Keratinocyte (primary cell): ENCODE measurements at regions not wholly inside any gene's neighbourhood (a gene's known extent, or its start where the extent isn't known, plus 50 kb on each side); places are given as distances from the start of the nearest gene placed in this dataset.

Experiments used
- DNase-seq: peaks from one replicate; pipeline ENCODE4 v3.0.0-alpha.2; 2011; ENCODE audit warnings: low read depth, missing footprints, low spot score
- FAIRE-seq: peaks from 2 replicates; lab custom pipeline; 2011; peaks lifted over from hg19 to GRCh38; lab: Jason Lieb, UNC
- H2AFZ ChIP-seq: 2 replicates; pipeline ENCODE4 v1.6.0; 2012; ENCODE audit warnings: low read length, control low read depth, inconsistent platforms; ENCODE audit not compliant: control insufficient read depth
- H3K27ac ChIP-seq: 2 replicates; pipeline ENCODE4 v1.5.1; 2011; ENCODE audit warnings: low read length; ENCODE audit not compliant: control insufficient read depth, insufficient read depth
- H3K27me3 ChIP-seq: 3 replicates; pipeline ENCODE4 v1.6.0; 2011; ENCODE audit warnings: low read length; ENCODE audit not compliant: control insufficient read depth, insufficient read depth; ENCODE audit errors: extremely low read depth
- H3K36me3 ChIP-seq, 2 experiments: 2 replicates in 1 of 2; 3 replicates in 1 of 2; pipeline ENCODE4 v1.5.1; 2011; ENCODE audit warnings: low read length in 2 of 2, mild to moderate bottlenecking in 1 of 2; ENCODE audit not compliant: control insufficient read depth in 2 of 2, insufficient read depth in 2 of 2; ENCODE audit errors: extremely low read depth in 1 of 2
- H3K4me1 ChIP-seq: 3 replicates; pipeline ENCODE4 v1.5.1; 2011; ENCODE audit warnings: low read length; ENCODE audit not compliant: control insufficient read depth, insufficient read depth; ENCODE audit errors: extremely low read depth
- H3K4me2 ChIP-seq: 3 replicates; pipeline ENCODE4 v1.6.0; 2011; ENCODE audit warnings: low read depth, low read length; ENCODE audit not compliant: control insufficient read depth, insufficient read depth; ENCODE audit errors: extremely low read depth
- H3K4me3 ChIP-seq, 3 experiments: fragments of 200-600 bp in 1 of 3; sonication (generic) in 1 of 3; 2 replicates in 2 of 3; 3 replicates in 1 of 3; pipeline ENCODE4 v1.5.1; 2011 to 2016; ENCODE audit warnings: low read length in 3 of 3, mild to moderate bottlenecking in 3 of 3, control low read depth in 2 of 3, inconsistent platforms in 1 of 3, low read depth in 1 of 3, mixed read lengths in 1 of 3, mixed run types in 1 of 3, moderate library complexity in 1 of 3; ENCODE audit not compliant: control insufficient read depth in 2 of 3, insufficient read depth in 2 of 3; ENCODE audit errors: extremely low read depth in 1 of 3
- H3K79me2 ChIP-seq: 2 replicates; pipeline ENCODE4 v1.6.0; 2012; ENCODE audit warnings: low read length; ENCODE audit not compliant: control insufficient read depth, insufficient read depth
- H3K9ac ChIP-seq: 3 replicates; pipeline ENCODE4 v1.6.0; 2011; ENCODE audit warnings: low read length; ENCODE audit not compliant: control insufficient read depth, insufficient read depth; ENCODE audit errors: extremely low read depth
- H3K9me1 ChIP-seq: 3 replicates; pipeline ENCODE4 v1.6.0; 2011; ENCODE audit warnings: low read length; ENCODE audit not compliant: control insufficient read depth, insufficient read depth; ENCODE audit errors: extremely low read depth
- H3K9me3 ChIP-seq: 2 replicates; pipeline ENCODE4 v1.5.1; 2012; ENCODE audit warnings: low read depth, low read length; ENCODE audit not compliant: control insufficient read depth
- H4K20me1 ChIP-seq: 3 replicates; pipeline ENCODE4 v1.6.0; 2011; ENCODE audit warnings: low read length; ENCODE audit not compliant: control insufficient read depth, insufficient read depth; ENCODE audit errors: extremely low read depth
- EZH2 ChIP-seq: IDR thresholded peaks from one replicate; pipeline ENCODE4 v1.6.1; 2012; ENCODE audit warnings: inconsistent platforms, mild to moderate bottlenecking, low read length, moderate library complexity
- dilution Hi-C: fragments of 300-500 bp; cut with MboI; formaldehyde crosslinking; loops from one replicate; pipeline ENCODE4 v1.7.0; 2020; ENCODE audit warnings: low sequenced_read_pairs; ENCODE audit not compliant: extremely low pct_ligation_motif_present
- TF ChIP-seq, protein P1 (sequence below), 3 experiments: IDR thresholded peaks in 1 of 3; conservative IDR thresholded peaks in 1 of 3; optimal IDR thresholded peaks in 1 of 3; 2 replicates in 2 of 3; 3 replicates in 1 of 3; pipeline versions ENCODE3 to v1.5.1; 2011; ENCODE audit warnings: low read length in 3 of 3, mild to moderate bottlenecking in 3 of 3, moderate library complexity in 2 of 3, control low read depth in 1 of 3, inconsistent platforms in 1 of 3; ENCODE audit not compliant: insufficient read depth in 2 of 3; ENCODE audit errors: extremely low read depth in 1 of 3

DNA sequence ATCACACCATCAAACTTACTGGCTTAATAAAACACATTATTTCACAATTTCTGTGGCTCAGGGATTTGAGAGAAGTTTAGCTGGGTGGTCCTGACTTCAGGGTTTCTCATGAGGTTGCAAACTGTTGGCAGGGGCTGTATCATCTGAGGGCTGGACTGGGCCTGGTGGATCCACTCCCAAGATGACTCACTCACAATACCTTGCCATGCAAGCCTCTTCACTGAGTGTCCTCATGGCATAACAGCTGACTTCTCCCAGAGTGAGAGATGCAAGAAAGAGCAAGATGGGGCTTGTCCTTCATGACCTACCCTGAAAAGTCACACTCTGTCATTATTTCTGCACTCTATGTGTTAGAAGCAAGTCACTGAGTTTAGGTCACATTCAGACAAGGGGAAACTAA, 73.8 kb downstream of the AQP4 start:
- no peak overlapping the region for H2AFZ ChIP-seq
- H3K27ac ChIP-seq: no peak overlapping the region
- no peaks in the 10 kb centered on the region for H3K4me1 ChIP-seq
- no peaks in the 10 kb centered on the region for H4K20me1 ChIP-seq
- no peaks in the 10 kb centered on the region for H3K9me1 ChIP-seq
- H3K4me3 ChIP-seq: no peak overlapping the region
- H3K9ac ChIP-seq: no peak overlapping the region
- H3K36me3 ChIP-seq: no peaks in the 10 kb centered on the region
- H3K4me2 ChIP-seq: no peak overlapping the region
- no peaks in the 10 kb centered on the region for H3K9me3 ChIP-seq
- no peaks in the 10 kb centered on the region for H3K79me2 ChIP-seq
- dilution Hi-C loops: no loop called here
- no peak for TF ChIP-seq EZH2
- TF ChIP-seq, protein P1, sequence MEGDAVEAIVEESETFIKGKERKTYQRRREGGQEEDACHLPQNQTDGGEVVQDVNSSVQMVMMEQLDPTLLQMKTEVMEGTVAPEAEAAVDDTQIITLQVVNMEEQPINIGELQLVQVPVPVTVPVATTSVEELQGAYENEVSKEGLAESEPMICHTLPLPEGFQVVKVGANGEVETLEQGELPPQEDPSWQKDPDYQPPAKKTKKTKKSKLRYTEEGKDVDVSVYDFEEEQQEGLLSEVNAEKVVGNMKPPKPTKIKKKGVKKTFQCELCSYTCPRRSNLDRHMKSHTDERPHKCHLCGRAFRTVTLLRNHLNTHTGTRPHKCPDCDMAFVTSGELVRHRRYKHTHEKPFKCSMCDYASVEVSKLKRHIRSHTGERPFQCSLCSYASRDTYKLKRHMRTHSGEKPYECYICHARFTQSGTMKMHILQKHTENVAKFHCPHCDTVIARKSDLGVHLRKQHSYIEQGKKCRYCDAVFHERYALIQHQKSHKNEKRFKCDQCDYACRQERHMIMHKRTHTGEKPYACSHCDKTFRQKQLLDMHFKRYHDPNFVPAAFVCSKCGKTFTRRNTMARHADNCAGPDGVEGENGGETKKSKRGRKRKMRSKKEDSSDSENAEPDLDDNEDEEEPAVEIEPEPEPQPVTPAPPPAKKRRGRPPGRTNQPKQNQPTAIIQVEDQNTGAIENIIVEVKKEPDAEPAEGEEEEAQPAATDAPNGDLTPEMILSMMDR (optimal IDR thresholded peaks at IDR 0.05 in 1 of 3, IDR thresholded peaks at IDR 0.05 in 1 of 3, conservative IDR thresholded peaks at IDR 0.05 in 1 of 3; ENCODE audit: extremely low read depth in 1 of 3, insufficient read depth in 2 of 3, low read length in 3 of 3): no peak
- peak; percentile 81 for FAIRE-seq
- DNase-seq: peak; percentile 77
- no peaks in the 10 kb centered on the region for H3K27me3 ChIP-seq

DNA sequence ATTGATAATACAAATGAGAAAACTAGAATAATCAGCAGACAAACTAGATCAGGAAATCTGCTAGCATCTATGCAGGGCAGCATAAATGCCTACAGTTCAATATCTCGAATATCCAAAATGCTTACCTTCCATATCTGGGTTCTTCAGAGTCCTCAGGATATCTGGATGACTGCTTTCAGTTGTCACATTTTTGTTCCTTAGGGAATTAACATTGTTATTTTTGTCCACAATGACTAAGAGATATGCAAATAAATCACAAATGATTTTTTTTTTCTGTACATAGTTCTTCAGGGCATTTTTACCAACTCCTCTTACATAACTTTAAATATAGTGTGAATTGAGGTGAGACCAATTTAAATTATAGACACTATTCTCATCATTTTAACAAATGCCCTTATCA, 80.9 kb downstream of the AQP4 start:
- no peak for FAIRE-seq
- H3K36me3 ChIP-seq: no peaks in the 10 kb centered on the region
- DNase-seq: no peak
- H3K4me3 ChIP-seq: no peak overlapping the region
- H3K9ac ChIP-seq: no peak overlapping the region
- no peak overlapping the region for H2AFZ ChIP-seq
- H3K9me1 ChIP-seq: no peaks in the 10 kb centered on the region
- no peaks in the 10 kb centered on the region for H3K9me3 ChIP-seq
- H3K79me2 ChIP-seq: no peaks in the 10 kb centered on the region
- dilution Hi-C loops: no loop called here
- no peak overlapping the region for H3K4me2 ChIP-seq
- H3K27me3 ChIP-seq: no peaks in the 10 kb centered on the region
- no peak overlapping the region for H3K27ac ChIP-seq
- no peaks in the 10 kb centered on the region for H3K4me1 ChIP-seq
- no peaks in the 10 kb centered on the region for H4K20me1 ChIP-seq
- TF ChIP-seq, protein P1 (optimal IDR thresholded peaks at IDR 0.05 in 1 of 3, IDR thresholded peaks at IDR 0.05 in 1 of 3, conservative IDR thresholded peaks at IDR 0.05 in 1 of 3; ENCODE audit: extremely low read depth in 1 of 3, insufficient read depth in 2 of 3, low read length in 3 of 3): no peak
- no peak for TF ChIP-seq EZH2
